RWPE2 (cell line): ENCODE measurements at regions not wholly inside any gene's neighbourhood (a gene's known extent, or its start where the extent isn't known, plus 50 kb on each side); places are given as distances from the start of the nearest gene placed in this dataset.
"Not testable (repeated sequence)": the region's sequence is repeated elsewhere in the genome, so short reads cannot be mapped to it uniquely, and the experiment has no call there.

ENCODE experiments used
- ATAC-seq: fragments of 200-7000 bp; cut with Tn5 transposase; 3 replicates; pipeline ENCODE4 v1.9.1; 2021; ENCODE audit warnings: low read depth
- DNase-seq: peaks from one replicate; pipeline ENCODE4 v3.0.0-alpha.2; 2020; ENCODE audit warnings: low spot score
- H3K27ac ChIP-seq: fragments of 450-650 bp; 2 replicates; pipeline ENCODE4 v1.5.1; 2017; ENCODE audit warnings: mild to moderate bottlenecking; ENCODE audit not compliant: poor library complexity, severe bottlenecking
- H3K27me3 ChIP-seq: fragments of 250-450 bp; sonication (Bioruptor Pico); 2 replicates; pipeline ENCODE4 v1.5.1; 2021; ENCODE audit warnings: mild to moderate bottlenecking, moderate library complexity; ENCODE audit not compliant: insufficient read depth, poor library complexity, severe bottlenecking
- H3K36me3 ChIP-seq: fragments of 250-450 bp; sonication (Bioruptor Pico); 2 replicates; pipeline ENCODE4 v1.5.1; 2020; ENCODE audit warnings: low read depth, mild to moderate bottlenecking, moderate library complexity
- H3K4me1 ChIP-seq: fragments of 250-450 bp; sonication (Bioruptor Pico); 2 replicates; pipeline ENCODE4 v1.5.1; 2021; ENCODE audit warnings: mild to moderate bottlenecking, moderate library complexity; ENCODE audit not compliant: insufficient read depth, poor library complexity, severe bottlenecking
- H3K4me3 ChIP-seq: fragments of 250-450 bp; sonication (Bioruptor Pico); 2 replicates; pipeline ENCODE4 v1.5.1; 2021; ENCODE audit warnings: mild to moderate bottlenecking, moderate library complexity; ENCODE audit not compliant: severe bottlenecking
- H3K9me3 ChIP-seq: fragments of 250-450 bp; sonication (Bioruptor Pico); 2 replicates; pipeline ENCODE4 v1.5.1; 2021; ENCODE audit warnings: mild to moderate bottlenecking, moderate library complexity; ENCODE audit not compliant: severe bottlenecking
- TF ChIP-seq, protein P1 (sequence below): fragments of 450-650 bp; IDR thresholded peaks from one replicate; pipeline ENCODE4 v1.5.1; 2017; ENCODE audit warnings: mild to moderate bottlenecking, moderate library complexity; ENCODE audit not compliant: poor library complexity, severe bottlenecking

DNA sequence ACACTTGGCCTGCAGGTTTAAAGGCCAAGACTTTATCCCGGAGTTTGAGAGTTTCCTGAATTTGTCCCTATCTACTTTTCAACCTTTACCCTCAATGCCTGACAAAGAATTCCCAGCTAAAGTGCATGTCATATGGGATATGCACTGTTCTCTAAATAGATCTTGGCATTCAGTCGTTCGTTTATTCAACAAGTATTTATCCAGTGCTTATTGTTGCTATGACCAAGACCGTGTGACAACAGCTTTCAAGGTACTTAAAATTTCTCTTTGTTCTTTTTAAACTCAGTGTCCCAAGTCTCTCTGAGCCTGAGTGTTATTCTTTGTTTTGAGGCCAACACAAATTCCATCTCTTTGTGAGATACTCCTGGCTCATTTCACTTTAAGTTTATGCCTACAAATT is 133.4 kb downstream of the RGPD3 start:
- H3K36me3 ChIP-seq = no peaks in the 10 kb centered on the region
- no peak overlapping the region for H3K27ac ChIP-seq
- no peaks in the 10 kb centered on the region for H3K9me3 ChIP-seq
- DNase-seq (no peak), ATAC-seq (no peak)
- no peaks in the 10 kb centered on the region for H3K27me3 ChIP-seq
- H3K4me3 ChIP-seq = no peak overlapping the region
- no peaks in the 10 kb centered on the region for H3K4me1 ChIP-seq
- TF ChIP-seq, protein P1, sequence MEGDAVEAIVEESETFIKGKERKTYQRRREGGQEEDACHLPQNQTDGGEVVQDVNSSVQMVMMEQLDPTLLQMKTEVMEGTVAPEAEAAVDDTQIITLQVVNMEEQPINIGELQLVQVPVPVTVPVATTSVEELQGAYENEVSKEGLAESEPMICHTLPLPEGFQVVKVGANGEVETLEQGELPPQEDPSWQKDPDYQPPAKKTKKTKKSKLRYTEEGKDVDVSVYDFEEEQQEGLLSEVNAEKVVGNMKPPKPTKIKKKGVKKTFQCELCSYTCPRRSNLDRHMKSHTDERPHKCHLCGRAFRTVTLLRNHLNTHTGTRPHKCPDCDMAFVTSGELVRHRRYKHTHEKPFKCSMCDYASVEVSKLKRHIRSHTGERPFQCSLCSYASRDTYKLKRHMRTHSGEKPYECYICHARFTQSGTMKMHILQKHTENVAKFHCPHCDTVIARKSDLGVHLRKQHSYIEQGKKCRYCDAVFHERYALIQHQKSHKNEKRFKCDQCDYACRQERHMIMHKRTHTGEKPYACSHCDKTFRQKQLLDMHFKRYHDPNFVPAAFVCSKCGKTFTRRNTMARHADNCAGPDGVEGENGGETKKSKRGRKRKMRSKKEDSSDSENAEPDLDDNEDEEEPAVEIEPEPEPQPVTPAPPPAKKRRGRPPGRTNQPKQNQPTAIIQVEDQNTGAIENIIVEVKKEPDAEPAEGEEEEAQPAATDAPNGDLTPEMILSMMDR = no peak

DNA sequence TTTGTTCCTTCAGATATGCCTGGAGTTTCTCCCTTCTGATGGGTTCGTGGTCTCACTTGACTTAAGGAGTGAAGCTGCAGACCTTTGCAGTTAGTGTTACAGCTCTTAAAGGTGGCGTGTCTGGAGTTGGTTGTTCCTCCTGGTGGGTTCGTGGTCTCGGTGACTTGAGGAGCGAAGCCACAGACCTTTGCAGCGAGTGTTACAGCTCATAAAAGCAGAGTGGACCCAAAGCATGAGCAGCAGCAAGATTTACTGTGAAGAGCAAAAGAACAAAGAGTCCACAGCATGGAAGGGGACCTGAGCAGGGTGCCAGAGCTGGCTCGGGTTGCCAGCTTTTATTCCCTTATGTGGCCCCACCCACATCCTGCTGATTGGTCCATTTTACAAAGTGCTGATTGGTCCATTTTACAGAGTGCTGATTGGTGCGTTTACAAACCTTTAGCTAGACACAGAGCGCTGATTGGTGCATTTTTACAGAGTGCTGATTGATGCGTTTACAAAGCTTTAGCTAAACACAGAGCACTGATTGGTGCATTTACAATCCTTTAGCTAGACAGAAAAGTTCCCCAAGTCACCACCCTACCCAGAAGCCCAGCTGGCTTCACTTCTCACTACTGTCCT is 134.8 kb downstream of the RGPD3 start:
- H3K9me3 ChIP-seq, H3K4me3 ChIP-seq, H3K27ac ChIP-seq, ATAC-seq, DNase-seq, H3K4me1 ChIP-seq, H3K36me3 ChIP-seq, H3K27me3 ChIP-seq: not testable (repeated sequence)

DNA sequence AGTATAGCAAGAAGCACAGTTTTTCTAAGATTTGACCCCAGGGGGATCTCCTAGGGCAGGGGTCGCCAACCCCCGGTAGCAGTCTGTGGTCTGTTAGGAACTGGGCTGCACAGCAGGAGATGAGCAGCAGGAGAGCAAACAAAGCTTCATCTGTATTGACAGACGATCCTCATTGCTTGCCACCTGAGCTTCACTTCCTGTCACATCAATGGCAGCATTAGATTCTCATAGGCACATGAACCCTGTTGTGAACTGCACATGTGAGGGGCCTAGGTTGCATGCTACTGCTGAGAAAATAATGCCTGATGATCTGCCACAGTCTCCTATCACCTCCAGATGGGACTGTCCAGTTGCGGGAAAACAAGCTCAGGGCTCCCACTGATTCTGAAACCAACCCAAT is 136.2 kb downstream of the RGPD3 start:
- ATAC-seq (no peak), DNase-seq (no peak)
- TF ChIP-seq, protein P1 = no peak
- H3K9me3 ChIP-seq = no peaks in the 10 kb centered on the region
- no peak overlapping the region for H3K27ac ChIP-seq
- H3K4me1 ChIP-seq = no peaks in the 10 kb centered on the region
- no peaks in the 10 kb centered on the region for H3K27me3 ChIP-seq
- no peak overlapping the region for H3K4me3 ChIP-seq
- H3K36me3 ChIP-seq = no peaks in the 10 kb centered on the region

DNA sequence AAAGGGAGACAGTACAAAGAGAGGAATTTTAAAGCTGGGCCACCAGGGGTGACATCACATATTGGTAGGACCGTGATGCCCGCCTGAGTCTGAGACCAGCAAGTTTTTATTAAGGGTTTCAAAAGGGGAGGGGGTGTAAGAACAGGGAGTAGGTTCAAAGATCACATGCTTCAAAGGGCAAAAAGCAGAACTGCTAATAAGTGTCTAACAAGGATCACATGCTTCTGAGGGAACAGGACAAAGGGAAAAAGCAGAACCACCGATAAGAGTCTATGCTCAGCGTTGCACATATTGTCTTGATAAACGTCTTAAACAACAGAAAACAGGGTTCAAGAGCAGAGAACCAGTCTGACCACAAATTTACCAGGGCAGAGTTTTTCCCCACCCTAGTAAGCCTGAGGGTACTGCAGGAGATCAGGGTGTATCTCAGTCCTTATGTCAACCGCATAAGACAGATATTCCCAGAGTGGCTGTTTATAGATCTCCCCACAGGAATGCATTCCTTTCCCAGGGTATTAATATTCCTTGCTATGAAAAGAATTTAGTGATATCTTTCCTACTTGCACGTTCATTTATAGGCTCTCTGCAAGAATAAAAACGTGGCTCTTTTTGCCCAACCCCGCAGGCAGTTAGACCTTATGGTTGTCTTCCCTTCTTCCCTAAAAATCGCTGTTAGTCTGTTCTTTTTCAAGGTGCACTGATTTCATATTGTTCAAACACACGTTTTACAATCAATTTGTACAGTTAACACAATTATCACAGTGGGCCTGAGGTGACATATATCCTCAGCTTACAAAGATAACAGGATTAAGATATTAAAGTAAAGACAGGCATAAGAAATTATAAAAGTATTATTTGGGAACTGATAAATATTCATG is 136.5 kb upstream of the UXS1 start:
- not testable (repeated sequence) for DNase-seq, H3K36me3 ChIP-seq, ATAC-seq, H3K4me1 ChIP-seq, H3K27me3 ChIP-seq, H3K9me3 ChIP-seq, H3K27ac ChIP-seq, H3K4me3 ChIP-seq

DNA sequence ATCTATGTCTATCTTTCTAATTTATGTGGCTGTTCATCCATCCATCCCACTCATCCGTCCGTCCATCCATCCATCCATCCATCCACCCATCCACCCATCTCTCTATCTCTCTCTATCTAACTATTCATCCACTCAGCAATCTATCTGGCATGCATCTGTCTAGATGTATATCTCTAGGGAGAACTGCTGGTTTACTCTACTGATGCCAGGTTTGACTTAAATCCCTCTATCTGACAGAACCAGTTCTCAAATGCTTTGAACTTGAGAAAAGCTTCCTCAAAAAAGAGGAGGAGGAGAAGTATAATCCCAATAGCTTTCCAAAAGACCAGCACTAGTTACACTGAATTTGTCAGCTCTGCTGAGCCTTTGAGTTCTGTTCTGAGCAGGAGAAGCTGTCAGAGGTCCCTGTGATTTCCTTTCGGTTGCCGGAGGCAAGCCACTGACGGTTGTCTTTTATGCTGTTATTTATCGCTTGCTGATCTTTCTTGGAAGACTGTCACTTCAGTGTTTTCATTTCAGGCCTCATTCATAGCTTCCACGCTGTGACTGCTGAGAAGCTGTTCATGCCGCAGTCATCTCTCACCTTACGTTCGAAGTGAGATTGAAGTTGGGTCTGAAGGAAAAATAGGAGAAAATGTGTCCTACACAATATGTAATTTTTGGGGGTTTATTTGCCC is 129.4 kb upstream of the UXS1 start:
- Histone ChIP-seq H3K9me3 (no peaks in the 10 kb centered on the region), H3K27me3 (no peaks in the 10 kb centered on the region), H3K36me3 (no peaks in the 10 kb centered on the region), H3K4me1 (no peaks in the 10 kb centered on the region), H3K27ac (no peak overlapping the region), H3K4me3 (no peak overlapping the region)
- ATAC-seq = no peak
- DNase-seq = no peak
- TF ChIP-seq, protein P1 = no peak
